Calu3 (cell line): ENCODE measurements at regions not wholly inside any gene's neighbourhood (a gene's known extent, or its start where the extent isn't known, plus 50 kb on each side); places are given as distances from the start of the nearest gene placed in this dataset.
"Not testable (repeated sequence)": the region's sequence is repeated elsewhere in the genome, so short reads cannot be mapped to it uniquely, and the experiment has no call there.

ENCODE experiments used
- BruUV-seq: library from RNA; stranded (reverse); fragments of 400-500 nt; replicated peaks from 2 replicates; lab custom pipeline; 2021; lab: Mats Ljungman, UMichigan
- CTCF ChIA-PET: fragments of 300-600 bp; sonication (Branson Sonifier 250); formaldehyde crosslinking; loops from one replicate; lab custom pipeline; 2022; ENCODE audit warnings: antibody characterized with exemption; lab: Charles Lee
- DNase-seq: peaks from one replicate; pipeline ENCODE4 v3.0.0; 2022
- H3K27ac Mint-ChIP-seq: one replicate; pipeline ENCODE4 v1.8.0; 2022; ENCODE audit warnings: mixed read lengths; ENCODE audit not compliant: unreplicated experiment
- H3K27me3 Mint-ChIP-seq: one replicate; pipeline ENCODE4 v1.8.0; 2022; ENCODE audit warnings: mixed read lengths; ENCODE audit not compliant: unreplicated experiment
- H3K36me3 Mint-ChIP-seq: one replicate; pipeline ENCODE4 v1.8.0; 2022; ENCODE audit warnings: mild to moderate bottlenecking, moderate library complexity, mixed read lengths; ENCODE audit not compliant: insufficient read depth, unreplicated experiment
- H3K4me1 Mint-ChIP-seq: one replicate; pipeline ENCODE4 v1.8.0; 2022; ENCODE audit warnings: mild to moderate bottlenecking, low read depth, mixed read lengths; ENCODE audit not compliant: unreplicated experiment
- H3K4me3 Mint-ChIP-seq: one replicate; pipeline ENCODE4 v1.8.0; 2022; ENCODE audit warnings: mild to moderate bottlenecking, low read depth, moderate library complexity, mixed read lengths; ENCODE audit not compliant: unreplicated experiment
- H3K9me3 Mint-ChIP-seq: one replicate; pipeline ENCODE4 v1.8.0; 2022; ENCODE audit warnings: low read depth, mixed read lengths; ENCODE audit not compliant: unreplicated experiment
- CTCF ChIP-seq: fragments of 200-600 bp; IDR thresholded peaks from one replicate; pipeline ENCODE4 v1.8.0; 2022; ENCODE audit warnings: antibody characterized with exemption; ENCODE audit not compliant: unreplicated experiment
- intact Hi-C: fragments of 100-400 bp; cut with micrococcal nuclease; formaldehyde crosslinking; loops from one replicate; pipeline ENCODE4 v1.10.0; 2022; ENCODE audit not compliant: unreplicated experiment

DNA sequence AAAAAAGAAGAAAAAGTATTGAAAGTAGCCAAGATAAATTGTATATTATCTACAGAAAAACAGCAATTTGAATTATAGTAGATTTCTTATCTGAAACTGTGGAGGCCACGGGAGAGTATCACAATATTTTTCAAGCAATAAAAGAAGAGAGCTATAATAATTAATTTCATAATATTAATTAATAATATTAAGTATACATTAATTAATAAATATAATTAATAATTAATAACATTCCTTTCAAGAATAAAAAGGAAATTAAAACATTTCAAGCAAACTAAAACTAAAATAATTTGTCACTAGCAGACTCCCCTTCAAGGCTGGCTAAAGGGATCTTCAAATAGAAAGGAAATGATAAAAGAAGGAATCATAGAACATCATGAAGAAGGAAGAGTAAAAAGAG is 372.7 kb upstream of the KYNU start:
- H3K27me3 Mint-ChIP-seq, result no peaks in the 10 kb centered on the region
- no peak for DNase-seq
- H3K9me3 Mint-ChIP-seq, result peaks cover 4% of the 10 kb centered on the region
- H3K27ac Mint-ChIP-seq, result no peak overlapping the region
- intact Hi-C loops, result no loop called here
- no peak for TF ChIP-seq CTCF
- CTCF ChIA-PET, result no interaction called here
- H3K36me3 Mint-ChIP-seq, result no peaks in the 10 kb centered on the region
- no peaks in the 10 kb centered on the region for H3K4me1 Mint-ChIP-seq
- BruUV-seq, result no TSS peak
- H3K4me3 Mint-ChIP-seq, result no peak overlapping the region

GRCh38 chr2:142502402-142502801 is 371.6 kb upstream of the LRP1B start:
- Mint-ChIP-seq H3K9me3 (peaks cover 4% of the 10 kb centered on the region), H3K27me3 (no peaks in the 10 kb centered on the region), H3K4me3 (no peak overlapping the region), H3K4me1 (no peaks in the 10 kb centered on the region), H3K36me3 (no peaks in the 10 kb centered on the region), H3K27ac (no peak overlapping the region)
- BruUV-seq, result no TSS peak
- intact Hi-C loops, result no loop called here
- CTCF ChIA-PET, result no interaction called here
- DNase-seq, result no peak
- no peak for TF ChIP-seq CTCF

DNA sequence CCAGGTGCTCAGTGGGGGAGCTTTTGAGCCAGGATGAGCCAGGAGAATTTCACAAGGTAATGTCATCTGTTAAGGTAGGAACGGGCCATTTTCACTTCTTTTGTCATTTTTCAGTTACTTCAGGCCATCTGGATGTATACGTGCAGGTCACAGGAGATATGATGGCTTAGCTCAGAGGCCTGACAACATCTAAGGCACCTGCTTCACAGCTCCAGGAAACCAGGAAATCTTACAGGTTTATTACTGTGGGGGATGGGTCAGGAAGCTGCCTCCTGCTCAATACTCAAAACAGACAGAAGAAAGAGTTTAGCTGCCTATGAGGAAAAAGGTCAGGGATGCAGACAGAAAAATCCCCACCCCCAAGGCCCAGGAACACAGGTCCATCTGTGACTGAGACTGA is 364.3 kb upstream of the LRP1B start:
- peaks cover under 1% of the 10 kb centered on the region for H3K9me3 Mint-ChIP-seq
- no peak overlapping the region for H3K4me3 Mint-ChIP-seq
- H3K4me1 Mint-ChIP-seq, result no peaks in the 10 kb centered on the region
- no peak for DNase-seq
- no peaks in the 10 kb centered on the region for H3K27me3 Mint-ChIP-seq
- no peak overlapping the region for H3K27ac Mint-ChIP-seq
- intact Hi-C loops, result no loop called here
- no TSS peak for BruUV-seq
- TF ChIP-seq CTCF, result no peak
- CTCF ChIA-PET, result no interaction called here
- no peaks in the 10 kb centered on the region for H3K36me3 Mint-ChIP-seq

DNA sequence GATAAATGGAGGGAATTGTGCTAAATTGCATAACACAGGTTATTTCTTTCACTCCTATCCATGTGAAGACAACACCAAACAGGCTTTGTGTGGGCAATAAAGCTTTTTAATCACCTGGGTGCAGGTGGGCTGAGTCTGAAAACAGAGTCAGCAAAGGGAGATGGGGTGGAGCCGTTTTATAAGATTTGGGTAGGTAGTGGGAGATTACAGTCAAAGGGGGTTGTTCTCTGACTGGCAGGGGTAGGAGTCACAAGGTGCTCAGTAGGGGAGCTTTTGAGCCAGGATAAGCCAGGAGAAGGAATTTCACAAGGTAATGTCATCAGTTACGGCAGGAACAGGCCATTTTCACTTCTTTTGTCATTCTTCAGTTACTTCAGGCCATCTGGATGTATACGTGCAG is 358.8 kb upstream of the LRP1B start:
- intact Hi-C loops, H3K9me3 Mint-ChIP-seq, CTCF ChIA-PET, H3K4me1 Mint-ChIP-seq, BruUV-seq, H3K27ac Mint-ChIP-seq, H3K36me3 Mint-ChIP-seq, DNase-seq, H3K4me3 Mint-ChIP-seq, H3K27me3 Mint-ChIP-seq: not testable (repeated sequence)

DNA sequence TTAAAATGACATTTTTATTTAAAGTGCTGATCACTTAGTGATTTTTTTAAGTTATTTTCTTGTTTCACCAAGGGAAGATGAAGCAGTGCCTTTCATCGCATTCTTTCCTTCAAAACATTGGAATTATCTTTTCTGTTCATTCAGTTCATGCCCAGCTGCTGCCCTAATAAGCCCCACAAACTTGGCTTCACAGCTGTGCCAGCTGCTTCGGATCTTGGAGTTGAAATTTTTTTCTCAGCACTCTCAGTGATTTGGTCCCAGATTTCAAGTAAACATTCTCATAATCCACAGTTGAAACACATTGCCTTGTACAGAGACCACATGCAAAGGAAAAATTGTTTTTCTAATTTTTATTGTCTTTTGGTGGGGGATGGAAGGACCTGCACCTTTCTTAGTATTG is 353.3 kb upstream of the LRP1B start:
- Mint-ChIP-seq H3K4me1 (no peaks in the 10 kb centered on the region), H3K4me3 (no peak overlapping the region), H3K27me3 (no peaks in the 10 kb centered on the region), H3K27ac (no peak overlapping the region), H3K9me3 (no peaks in the 10 kb centered on the region), H3K36me3 (no peaks in the 10 kb centered on the region)
- BruUV-seq, result no TSS peak
- CTCF ChIA-PET, result no interaction called here
- no peak for DNase-seq
- TF ChIP-seq CTCF, result no peak
- intact Hi-C loops, result no loop called here
